ENCODE measurements at regions not wholly inside any gene's neighbourhood (a gene's known extent, or its start where the extent isn't known, plus 50 kb on each side); places are given as distances from the start of the nearest gene placed in this dataset.

DNA sequence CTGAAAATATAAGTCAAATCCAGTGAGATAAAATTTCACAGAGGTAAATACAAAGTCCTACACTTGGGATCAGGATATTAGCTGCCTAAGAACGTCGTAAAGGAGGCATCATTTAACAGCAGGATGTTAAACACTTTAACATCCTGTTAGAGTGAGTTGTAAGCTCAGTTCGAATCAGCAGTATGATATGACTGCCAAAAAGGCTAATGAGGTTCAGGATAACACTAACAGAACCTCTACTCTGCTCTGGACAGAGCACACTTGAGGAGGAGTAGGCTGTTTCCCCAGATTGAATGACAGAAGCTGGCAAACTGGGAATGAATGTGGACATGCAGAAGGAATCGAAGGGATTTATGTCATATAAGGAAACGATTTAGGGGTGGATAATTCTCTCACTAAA, 227.1 kb upstream of the CD96 start:
- no peak for DNase-seq
- peaks cover 0 to 25% (median 0%) of the 10 kb centered on the region in 4 donors for H3K4me1 ChIP-seq
- H3K27me3 ChIP-seq = no peaks in the 10 kb centered on the region
- no peaks in the 10 kb centered on the region for H3K36me3 ChIP-seq
- in situ Hi-C loops (cut with MboI; ENCODE audit: low pct_ligation_motif_present in 1 of 4, low pct_unique_long_range_greater_than_20kb in 1 of 4, low sequenced_read_pairs in 3 of 4) (no loop called here), intact Hi-C loops (cut with DNase I; ENCODE audit: low total_unique reads) (no loop called here)
- no peak overlapping the region for H3K27ac ChIP-seq
- no peaks in the 10 kb centered on the region for H3K9me3 ChIP-seq
- H3K4me3 ChIP-seq = no peak overlapping the region
- WGBS, 2 donors (ENCODE audit: low coverage in 1 of 2) = 23 to 26% methylated on average over 4 to 5 of the region's 5 CpGs
- TF ChIP-seq POLR2A (IDR thresholded peaks at IDR 0.05) (no peak), EP300 (IDR thresholded peaks at IDR 0.05; ENCODE audit: low read depth) (no peak), POLR2AphosphoS5 (IDR thresholded peaks at IDR 0.05) (no peak), CTCF (IDR thresholded peaks at IDR 0.05) (no peak)

- intact Hi-C loops (cut with DNase I; ENCODE audit: low total_unique reads) = no loop called here
- H3K4me3 ChIP-seq = no peak overlapping the region
- no peaks in the 10 kb centered on the region for H3K9me3 ChIP-seq
- WGBS, 2 donors (ENCODE audit: low coverage in 1 of 2) = 55 to 73% methylated on average over 1 to 4 of the region's 4 CpGs
- H3K27ac ChIP-seq = no peak overlapping the region
- in situ Hi-C loops (cut with MboI; ENCODE audit: low pct_ligation_motif_present in 1 of 4, low pct_unique_long_range_greater_than_20kb in 1 of 4, low sequenced_read_pairs in 3 of 4) = no loop called here
- H3K4me1 ChIP-seq = peaks cover 0 to 17% (median 0%) of the 10 kb centered on the region in 4 donors
- no peak for TF ChIP-seq EP300 (IDR thresholded peaks at IDR 0.05; ENCODE audit: low read depth)
- no peak for DNase-seq
- no peaks in the 10 kb centered on the region for H3K27me3 ChIP-seq
- H3K36me3 ChIP-seq = no peaks in the 10 kb centered on the region
Measured at GRCh38 chr3:111315930-111316587, 225.9 kb upstream of the CD96 start.

GRCh38 chr3:111318289-111318688, 223.7 kb upstream of the CD96 start:
- H3K27me3 ChIP-seq = no peaks in the 10 kb centered on the region
- WGBS, 2 donors (ENCODE audit: low coverage in 1 of 2) = 42 to 68% methylated on average over 2 of the region's 2 CpGs

DNA sequence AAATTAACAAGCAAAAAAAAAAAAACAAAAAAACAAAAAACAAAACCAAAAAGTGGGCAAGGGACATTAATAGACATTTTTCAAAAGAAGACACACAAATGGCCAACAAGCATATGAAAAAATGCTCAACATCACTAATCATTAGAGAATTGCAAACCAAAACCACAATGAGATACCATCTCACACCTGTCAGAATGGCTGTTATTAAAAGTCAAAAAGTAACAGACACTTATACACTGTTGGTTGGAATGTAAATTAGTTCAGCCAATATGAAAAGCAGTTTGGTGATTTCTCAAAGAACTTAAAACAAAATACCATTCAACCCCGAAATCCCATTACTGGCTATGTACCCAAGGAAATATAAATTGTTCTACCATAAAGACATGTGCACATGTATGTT, 222.4 kb upstream of the CD96 start:
- TF ChIP-seq POLR2AphosphoS5 (IDR thresholded peaks at IDR 0.05) (no peak), EP300 (IDR thresholded peaks at IDR 0.05; ENCODE audit: low read depth) (no peak), CTCF (IDR thresholded peaks at IDR 0.05) (no peak), POLR2A (IDR thresholded peaks at IDR 0.05) (no peak)
- H3K4me1 ChIP-seq = peaks cover 0 to 15% (median 3%) of the 10 kb centered on the region in 4 donors
- no peak overlapping the region for H3K4me3 ChIP-seq
- WGBS, 2 donors (ENCODE audit: low coverage in 1 of 2) = 75 to 83% methylated on average over 1 of the region's 1 CpG
- H3K27ac ChIP-seq = no peak overlapping the region
- intact Hi-C loops (cut with DNase I; ENCODE audit: low total_unique reads) (no loop called here), in situ Hi-C loops (cut with MboI; ENCODE audit: low pct_ligation_motif_present in 1 of 4, low pct_unique_long_range_greater_than_20kb in 1 of 4, low sequenced_read_pairs in 3 of 4) (no loop called here)
- H3K27me3 ChIP-seq = no peaks in the 10 kb centered on the region
- DNase-seq = no peak
- H3K9me3 ChIP-seq = no peaks in the 10 kb centered on the region
- no peaks in the 10 kb centered on the region for H3K36me3 ChIP-seq

More at GRCh38 chr3:111318289-111318688, 223.7 kb upstream of the CD96 start:
- Histone ChIP-seq H3K9me3 (no peaks in the 10 kb centered on the region), H3K36me3 (no peaks in the 10 kb centered on the region), H3K4me1 (peaks cover 0 to 17% (median 3%) of the 10 kb centered on the region in 4 donors), H3K27ac (no peak overlapping the region), H3K4me3 (no peak overlapping the region)
- intact Hi-C loops (cut with DNase I; ENCODE audit: low total_unique reads) (no loop called here), in situ Hi-C loops (cut with MboI; ENCODE audit: low pct_ligation_motif_present in 1 of 4, low pct_unique_long_range_greater_than_20kb in 1 of 4, low sequenced_read_pairs in 3 of 4) (no loop called here)
- no peak for DNase-seq
- TF ChIP-seq EP300 (IDR thresholded peaks at IDR 0.05; ENCODE audit: low read depth) (no peak), CTCF (IDR thresholded peaks at IDR 0.05) (no peak)

DNA sequence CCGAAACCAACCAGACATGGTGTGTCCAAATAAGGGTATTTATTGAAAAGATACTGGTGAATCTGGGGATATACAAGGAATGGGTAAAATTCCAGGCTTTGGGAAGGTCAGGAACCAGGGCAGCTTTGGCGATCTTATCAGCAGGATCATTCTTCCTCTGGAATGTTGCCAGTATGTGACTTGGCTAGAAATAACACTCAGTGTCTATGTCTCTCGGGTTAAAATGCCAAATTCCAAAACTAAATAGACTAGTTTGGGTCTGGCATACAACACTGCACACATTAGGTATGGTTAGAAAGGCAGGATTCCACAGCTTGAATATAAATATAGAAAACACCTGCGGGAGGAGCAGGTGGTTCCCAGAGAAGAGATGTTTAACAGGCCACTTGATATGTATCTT, 220.2 kb upstream of the CD96 start:
- TF ChIP-seq POLR2AphosphoS5 (IDR thresholded peaks at IDR 0.05) (no peak), POLR2A (IDR thresholded peaks at IDR 0.05) (no peak), EP300 (IDR thresholded peaks at IDR 0.05; ENCODE audit: low read depth) (no peak), CTCF (IDR thresholded peaks at IDR 0.05) (no peak)
- H3K4me1 ChIP-seq = peaks cover 0 to 6% (median 3%) of the 10 kb centered on the region in 4 donors
- H3K27me3 ChIP-seq = no peaks in the 10 kb centered on the region
- H3K9me3 ChIP-seq = no peaks in the 10 kb centered on the region
- no peak for DNase-seq
- H3K27ac ChIP-seq = no peak overlapping the region
- WGBS, 2 donors (ENCODE audit: low coverage in 1 of 2) = 50 to 53% methylated on average over 4 of the region's 4 CpGs
- H3K36me3 ChIP-seq = no peaks in the 10 kb centered on the region
- no peak overlapping the region for H3K4me3 ChIP-seq
- in situ Hi-C loops (cut with MboI; ENCODE audit: low pct_ligation_motif_present in 1 of 4, low pct_unique_long_range_greater_than_20kb in 1 of 4, low sequenced_read_pairs in 3 of 4) = no loop called here
- intact Hi-C loops (cut with DNase I; ENCODE audit: low total_unique reads) = no loop called here
